GM19043 (cell line): ENCODE measurements at regions not wholly inside any gene's neighbourhood (a gene's known extent, or its start where the extent isn't known, plus 50 kb on each side); places are given as distances from the start of the nearest gene placed in this dataset.

Experiments used
- ATAC-seq: cut with Tn5 transposase; IDR thresholded peaks from one replicate; pipeline ENCODE4 v1.9.1; 2021; ENCODE audit warnings: low read depth; ENCODE audit not compliant: unreplicated experiment

- no peak for ATAC-seq
Measured at GRCh38 chr1:224504297-224505041, 69.9 kb upstream of the WDR26 start.

- no peak for ATAC-seq
Measured at GRCh38 chr1:224505454-224506093, 71.0 kb upstream of the WDR26 start.

GRCh38 chr1:224506141-224506814 is 71.7 kb upstream of the WDR26 start:
- ATAC-seq = no peak

DNA sequence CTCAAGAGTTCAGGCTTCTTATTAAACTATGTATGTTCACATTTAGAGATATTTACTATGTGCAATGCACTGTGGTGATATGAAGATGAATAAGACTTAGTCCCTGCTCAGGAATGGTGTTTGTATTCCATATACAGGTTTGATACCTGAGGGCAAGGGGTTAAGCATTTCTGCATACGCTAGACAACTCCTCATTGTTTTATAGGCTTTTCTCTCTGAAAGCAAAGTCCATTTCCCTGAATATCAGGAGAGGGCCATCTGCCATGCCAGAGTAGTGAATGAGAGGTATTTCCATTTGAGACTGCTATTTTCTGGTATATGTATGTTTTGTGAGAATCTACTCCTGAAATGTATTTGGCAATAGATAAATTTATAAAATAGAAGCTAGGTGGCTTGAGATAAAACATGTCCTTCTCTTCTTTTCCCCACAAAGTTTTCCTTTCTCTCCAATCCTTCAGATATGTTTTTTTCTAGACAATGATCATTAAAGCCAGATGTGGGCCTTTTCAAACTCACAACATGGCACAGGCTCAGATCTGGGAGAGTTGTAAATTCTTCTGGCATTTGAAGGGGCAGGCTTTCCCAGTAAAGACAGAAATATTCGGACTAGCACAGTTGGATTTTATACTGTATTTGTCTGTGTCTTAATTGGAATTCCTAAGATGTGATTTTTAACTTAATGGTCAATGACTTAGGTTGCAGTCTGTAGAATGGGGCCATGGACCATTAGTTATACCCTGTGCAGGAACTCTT is 73.3 kb upstream of the WDR26 start:
- ATAC-seq = no peak

DNA sequence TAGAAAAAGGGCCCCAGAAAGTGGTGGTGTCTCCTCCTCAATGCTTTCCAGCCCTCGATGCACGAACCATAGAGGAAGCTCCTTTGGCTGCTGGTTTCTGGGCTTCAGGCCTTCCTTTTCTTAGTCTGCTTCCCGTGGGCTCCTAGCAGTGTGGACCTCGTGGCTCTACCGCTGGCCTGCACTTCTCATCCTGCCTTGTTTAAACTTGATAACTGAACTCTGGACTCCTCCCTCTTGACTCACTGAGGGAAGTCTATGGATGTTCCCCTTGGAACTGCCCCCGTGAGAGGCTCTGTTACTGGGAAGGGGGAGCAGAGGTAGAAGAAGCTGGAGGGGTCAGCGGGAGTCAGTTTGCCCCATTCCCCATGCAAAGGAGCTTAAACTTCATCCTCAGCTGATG is 75.3 kb upstream of the WDR26 start:
- ATAC-seq = no peak

DNA sequence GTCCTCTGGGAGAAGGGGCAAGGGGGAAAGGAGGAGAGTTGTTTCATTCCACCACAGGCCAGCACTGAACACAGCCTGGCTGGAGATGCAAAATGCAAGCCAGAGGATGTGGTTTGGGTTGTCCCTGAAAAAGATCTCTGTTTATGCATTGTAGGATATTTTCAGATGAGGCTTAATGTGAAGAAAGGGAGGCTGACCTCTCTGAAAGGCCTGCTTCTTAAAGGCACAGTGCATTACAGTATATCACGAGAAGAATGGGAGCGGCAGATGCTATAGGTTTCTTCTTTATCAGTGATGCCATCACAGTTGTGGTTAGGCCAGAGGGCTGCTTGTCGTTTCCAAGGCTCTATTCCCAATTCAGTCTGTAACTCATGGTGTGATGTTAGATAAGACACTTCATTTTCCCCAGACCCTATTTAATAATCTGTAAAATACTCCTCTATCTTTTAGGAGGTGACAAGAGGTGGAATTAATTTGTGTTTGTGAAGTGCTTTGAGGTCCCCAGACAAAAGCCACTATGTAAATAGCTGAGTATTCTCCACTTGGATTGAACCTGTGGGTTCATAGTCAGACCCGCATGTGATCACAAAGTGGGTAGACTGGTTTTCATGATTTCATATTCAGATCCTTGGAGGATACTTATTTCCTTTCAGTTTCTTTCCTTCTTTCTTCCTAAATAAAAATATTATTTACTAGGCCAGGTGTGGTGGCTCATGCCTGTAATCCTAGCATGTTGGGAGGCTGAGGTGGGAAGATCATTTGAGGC is 76.5 kb upstream of the WDR26 start:
- ATAC-seq = no peak

- ATAC-seq = no peak
Measured at GRCh38 chr1:224512600-224513151, 78.1 kb upstream of the WDR26 start.

DNA sequence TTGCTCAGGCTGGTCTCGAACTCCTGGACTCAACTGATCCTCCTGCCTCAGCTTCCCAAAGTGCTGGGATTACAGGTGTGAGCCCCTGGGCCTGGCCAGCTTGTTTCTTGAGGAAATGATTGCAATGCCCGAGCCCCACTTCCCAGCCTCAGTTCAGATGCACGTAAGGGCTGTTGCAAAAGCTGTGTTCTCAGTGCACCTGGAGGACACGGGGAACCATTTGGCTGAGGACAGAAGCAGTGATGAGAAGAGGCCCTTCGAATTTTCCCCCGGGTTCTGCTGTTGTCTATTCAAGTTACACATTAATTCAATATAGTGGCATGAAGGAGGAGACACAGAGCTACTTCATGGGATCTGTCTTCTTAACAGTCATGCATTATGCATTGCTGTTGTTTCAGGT is 78.8 kb upstream of the WDR26 start:
- ATAC-seq = no peak

DNA sequence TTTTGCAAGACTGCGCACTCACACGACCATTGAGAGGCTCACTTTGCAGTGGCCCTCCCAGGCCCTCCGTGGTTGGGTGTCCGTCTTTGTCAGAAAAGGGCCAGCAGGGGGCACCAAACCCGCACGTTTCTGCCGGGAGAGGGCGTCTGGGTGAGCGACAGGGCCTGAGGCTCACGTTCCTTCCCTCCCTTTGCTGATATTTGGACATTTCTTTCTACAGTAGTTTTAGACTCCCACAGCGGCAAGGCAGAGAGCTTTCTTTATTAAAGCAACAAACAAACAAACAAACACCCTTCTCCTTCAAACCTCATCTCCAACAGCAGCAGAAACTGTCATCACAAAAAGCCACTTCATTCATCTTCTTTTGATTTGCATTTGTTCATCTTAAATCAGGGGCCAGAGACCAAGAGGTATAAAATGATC is 79.2 kb upstream of the WDR26 start:
- ATAC-seq = peak; percentile 94

- ATAC-seq = no peak
Measured at GRCh38 chr1:224517171-224517570, 82.6 kb upstream of the WDR26 start.

- no peak for ATAC-seq
Measured at GRCh38 chr1:224518528-224518927, 83.9 kb upstream of the WDR26 start.

- no peak for ATAC-seq
Measured at GRCh38 chr1:224519874-224520273, 85.3 kb upstream of the WDR26 start.

GRCh38 chr1:224520808-224521207 is 86.2 kb upstream of the WDR26 start:
- ATAC-seq = no peak

GRCh38 chr1:224521904-224522734 is 87.5 kb upstream of the WDR26 start:
- no peak for ATAC-seq

- ATAC-seq = no peak
Measured at GRCh38 chr1:224523676-224524075, 89.1 kb upstream of the WDR26 start.

GRCh38 chr1:224524679-224525078 is 90.1 kb upstream of the WDR26 start:
- ATAC-seq = no peak

GRCh38 chr1:224525411-224526040 is 90.6 kb upstream of the CNIH3 start:
- ATAC-seq = no peak

DNA sequence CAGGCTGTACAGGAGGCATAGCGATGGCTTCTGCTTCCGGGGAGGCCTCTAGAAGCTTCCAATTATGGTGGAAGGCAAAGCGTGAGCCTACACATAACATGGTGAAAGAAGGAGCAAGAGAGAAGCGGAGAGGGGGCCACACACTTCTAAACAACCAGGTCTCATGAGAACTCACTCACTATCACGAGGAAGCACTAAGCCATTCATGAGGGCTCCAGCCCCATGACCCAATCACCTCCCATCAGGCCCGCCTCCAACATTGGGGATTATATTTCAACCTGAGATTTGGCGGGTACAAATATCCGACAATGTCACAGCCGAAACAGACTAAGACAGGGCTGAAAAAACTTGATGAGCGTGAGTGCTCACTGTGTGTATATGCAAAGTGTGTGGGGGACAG is 89.3 kb upstream of the CNIH3 start:
- ATAC-seq = no peak

GRCh38 chr1:224528900-224529299 is 87.2 kb upstream of the CNIH3 start:
- no peak for ATAC-seq
